Activated CD4-positive, alpha-beta T cell treated with anti-CD3 and anti-CD28 coated beads, Interleukin-10, Interleukin-2, amounts not matched to agents 100 ng/mL and 50 ng/mL, durations not matched to agents 16 hours and 8 hours (primary cell): ENCODE measurements at regions not wholly inside any gene's neighbourhood (a gene's known extent, or its start where the extent isn't known, plus 50 kb on each side); places are given as distances from the start of the nearest gene placed in this dataset.

Experiments used
- DNase-seq: peaks from one replicate; pipeline ENCODE4 v3.0.0-alpha.2; 2020

DNA sequence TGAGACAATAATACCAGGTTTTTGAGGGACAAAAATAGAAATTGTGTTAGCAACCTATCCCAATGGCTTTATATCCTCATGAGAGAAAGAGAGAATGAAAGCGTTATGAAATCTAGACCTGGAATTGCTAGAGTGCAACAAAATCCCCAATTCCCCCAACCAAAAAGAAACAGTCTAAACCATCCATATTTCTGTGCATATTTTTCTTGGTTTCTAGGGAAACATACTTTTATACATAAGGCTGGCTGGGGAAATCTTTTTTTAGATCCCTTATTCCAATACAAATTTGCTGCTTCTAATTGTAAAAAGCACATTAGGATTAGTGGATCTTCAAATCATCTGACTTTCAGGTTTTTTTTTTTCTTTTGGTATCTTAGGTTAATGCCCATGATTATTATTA lies 277.0 kb upstream of the SEMA3A start:
- no peak for DNase-seq

- no peak for DNase-seq
These were observed 274.4 kb upstream of the SEMA3A start for GRCh38 chr7:84469034-84469433.

GRCh38 chr7:84462259-84462658 lies 267.7 kb upstream of the SEMA3A start:
- no peak for DNase-seq

DNA sequence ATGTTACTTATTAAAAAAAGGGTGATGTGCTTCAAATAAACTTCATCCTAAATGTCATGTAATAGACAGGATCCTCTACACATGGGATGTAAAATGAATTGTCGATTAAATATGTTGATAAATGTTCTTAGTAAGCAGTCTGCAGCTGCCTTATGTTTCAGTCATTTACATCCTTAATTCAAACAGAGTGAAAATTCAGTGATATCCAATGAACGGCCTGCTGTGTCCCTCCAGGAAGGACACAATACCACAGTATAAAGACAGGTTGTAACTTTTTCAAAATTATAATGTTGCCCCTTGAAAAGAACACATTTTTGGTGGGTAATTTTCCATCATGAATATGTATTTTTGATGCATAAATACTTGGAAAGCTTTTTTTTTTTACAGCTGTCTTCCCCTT lies 266.5 kb upstream of the SEMA3A start:
- no peak for DNase-seq

DNA sequence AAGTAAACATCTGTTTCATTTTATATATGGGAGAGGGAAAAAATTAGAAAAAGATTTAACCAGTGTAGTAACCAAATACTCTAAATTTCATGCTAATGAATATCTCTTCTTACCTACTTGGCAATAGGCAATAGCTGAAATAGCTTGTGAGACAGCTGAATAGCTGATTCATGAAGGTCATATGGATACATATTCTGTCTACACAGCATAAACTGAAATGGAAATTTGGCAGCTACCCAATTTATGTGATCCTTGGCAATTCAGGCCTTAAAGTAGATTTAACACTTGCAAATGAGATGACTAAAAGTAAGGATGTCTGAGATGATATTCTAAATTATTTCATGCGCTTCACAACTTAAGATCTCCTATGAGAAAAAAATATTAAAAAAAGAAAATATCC lies 261.2 kb upstream of the SEMA3A start:
- no peak for DNase-seq

GRCh38 chr7:84454174-84454959 lies 259.8 kb upstream of the SEMA3A start:
- no peak for DNase-seq

DNA sequence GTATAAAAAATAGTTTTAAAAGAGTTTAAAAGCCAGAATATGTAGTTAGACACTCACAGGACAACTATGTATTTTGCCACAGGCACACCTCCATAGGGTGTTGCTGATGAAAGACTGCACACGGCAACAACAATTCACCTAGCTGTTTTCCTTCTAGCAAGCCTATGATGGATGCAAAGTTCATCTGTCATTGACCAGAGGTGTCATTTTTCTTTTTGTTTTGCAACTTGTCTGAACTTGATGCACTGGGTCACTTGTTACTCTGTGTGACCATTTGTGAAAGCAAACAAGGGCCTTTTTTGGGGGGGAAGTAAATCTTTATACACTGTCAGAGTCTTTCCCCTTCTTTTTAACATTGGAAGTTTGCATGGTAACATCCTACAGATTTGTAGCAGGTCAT lies 258.0 kb upstream of the SEMA3A start:
- no peak for DNase-seq

GRCh38 chr7:84450772-84451171 lies 256.2 kb upstream of the SEMA3A start:
- no peak for DNase-seq

GRCh38 chr7:84447636-84448293 lies 253.2 kb upstream of the SEMA3A start:
- no peak for DNase-seq

GRCh38 chr7:84446991-84447480 lies 252.4 kb upstream of the SEMA3A start:
- DNase-seq = no peak

GRCh38 chr7:84425702-84426259 lies 231.2 kb upstream of the SEMA3A start:
- no peak for DNase-seq

DNA sequence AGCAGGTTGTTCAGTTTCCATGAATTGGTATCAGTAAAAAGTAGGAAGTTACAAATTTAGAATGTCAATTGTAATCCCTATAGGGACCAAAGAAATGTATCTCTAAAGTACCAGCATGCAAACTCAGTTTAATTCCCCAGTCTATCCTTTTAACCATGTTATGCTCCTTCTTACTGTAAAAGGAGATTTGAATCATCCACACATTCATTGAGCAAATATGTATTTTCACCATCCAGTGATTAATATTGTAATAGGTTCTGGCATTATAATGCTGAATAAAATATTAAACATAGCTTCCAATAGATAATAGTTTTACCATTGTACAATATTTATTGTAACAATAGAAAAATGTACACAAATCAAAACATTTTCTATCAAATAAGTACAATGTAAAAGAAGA lies 228.2 kb upstream of the SEMA3A start:
- DNase-seq = no peak

- no peak for DNase-seq
These were observed 217.8 kb upstream of the SEMA3A start for GRCh38 chr7:84412161-84412969.

- no peak for DNase-seq
These were observed 205.1 kb upstream of the SEMA3A start for GRCh38 chr7:84399661-84400060.

DNA sequence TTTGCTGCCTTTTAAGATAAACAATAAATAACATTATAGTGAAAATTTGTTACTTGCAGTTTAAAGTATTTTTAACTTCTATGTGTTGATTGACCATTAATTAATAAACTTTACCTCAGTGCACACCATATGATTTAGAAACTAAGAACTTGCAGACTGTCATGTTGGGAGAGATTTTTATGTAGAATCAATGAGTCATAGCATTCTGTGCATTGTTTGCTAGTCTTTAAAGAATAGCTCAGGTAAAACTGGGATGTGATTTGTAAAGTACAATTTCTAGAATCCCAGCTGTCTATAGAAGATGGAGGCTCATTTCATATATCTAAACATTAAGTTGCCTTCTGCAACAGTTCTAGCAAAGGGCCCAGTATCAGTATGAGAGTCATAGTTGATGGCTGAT lies 199.6 kb upstream of the SEMA3A start:
- no peak for DNase-seq

GRCh38 chr7:84393786-84394185 lies 199.2 kb upstream of the SEMA3A start:
- DNase-seq = no peak

DNA sequence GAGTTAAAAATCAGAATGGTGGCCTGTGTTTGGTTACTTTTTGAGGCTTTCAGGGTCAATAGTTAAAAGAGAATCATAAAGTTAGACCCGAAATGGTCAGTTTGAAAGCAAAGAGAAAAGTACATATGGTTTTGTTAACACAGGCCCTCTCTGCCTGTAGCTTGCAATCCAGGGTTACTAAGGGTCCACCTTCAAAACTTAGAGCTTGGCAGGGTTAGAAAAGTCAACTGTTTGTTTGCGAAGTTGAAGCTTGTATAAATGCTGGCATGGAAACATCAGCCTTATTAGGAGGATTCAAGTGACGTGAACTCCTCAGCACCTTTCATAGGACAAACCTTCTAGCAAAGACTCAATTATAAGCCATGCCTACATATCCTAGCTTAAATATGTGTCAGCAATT lies 196.3 kb upstream of the SEMA3A start:
- DNase-seq = no peak

DNA sequence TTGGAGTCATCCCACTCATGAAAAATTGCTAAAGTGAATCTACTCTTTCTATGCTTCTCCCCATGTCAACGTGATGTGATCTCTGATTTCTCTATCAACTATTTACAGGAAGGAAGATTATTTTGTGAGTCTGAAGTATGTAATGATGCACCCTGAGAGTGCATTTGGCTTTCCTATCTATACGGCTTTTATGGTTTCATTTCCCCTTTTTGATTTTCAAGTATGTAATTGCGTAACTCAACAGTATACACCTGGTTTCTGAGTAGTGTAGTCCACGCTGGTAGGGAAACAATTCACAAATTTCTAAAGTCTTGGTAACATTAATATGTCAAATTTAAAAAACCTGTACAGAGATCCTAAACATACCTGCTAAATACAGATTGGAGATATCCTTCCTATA lies 194.7 kb upstream of the SEMA3A start:
- no peak for DNase-seq

DNA sequence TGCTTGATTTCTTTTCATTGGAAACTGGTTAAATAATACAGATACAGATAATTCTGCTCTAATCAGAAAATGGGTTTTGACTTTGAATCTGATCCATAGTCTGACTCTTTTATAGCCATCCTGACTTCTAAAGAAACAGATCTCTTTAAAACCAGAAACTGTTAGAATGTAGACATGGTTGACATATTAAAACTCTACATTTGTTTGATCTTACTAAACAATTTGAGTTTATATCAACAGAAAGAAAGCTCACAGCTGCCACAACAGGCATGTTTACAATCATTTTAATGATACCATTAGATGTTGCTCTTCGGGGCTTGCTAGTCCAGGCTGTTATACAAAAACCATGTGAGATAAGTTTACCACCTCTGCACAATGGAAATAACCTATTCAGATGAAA lies 193.0 kb upstream of the SEMA3A start:
- DNase-seq = no peak

DNA sequence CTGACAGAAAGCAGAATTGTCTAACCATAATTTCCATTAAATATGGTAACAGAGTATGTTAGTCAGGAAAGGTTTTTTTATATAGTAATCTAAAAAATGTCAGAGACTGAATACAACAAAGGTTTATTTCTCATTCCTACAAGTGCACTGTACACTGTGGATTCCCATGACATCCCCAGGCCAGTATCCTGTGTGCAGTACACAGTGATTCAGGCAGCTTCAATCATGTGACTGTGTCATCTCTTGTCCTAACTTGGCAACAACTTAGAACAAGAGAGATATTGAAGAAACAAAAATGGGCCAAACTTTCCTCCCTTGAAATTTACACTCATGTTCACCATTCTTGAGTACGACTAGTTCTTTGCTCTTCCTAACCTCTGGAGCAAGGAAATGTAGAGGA lies 189.8 kb upstream of the SEMA3A start:
- no peak for DNase-seq

GRCh38 chr7:84379446-84379845 lies 184.9 kb upstream of the SEMA3A start:
- DNase-seq = no peak

DNA sequence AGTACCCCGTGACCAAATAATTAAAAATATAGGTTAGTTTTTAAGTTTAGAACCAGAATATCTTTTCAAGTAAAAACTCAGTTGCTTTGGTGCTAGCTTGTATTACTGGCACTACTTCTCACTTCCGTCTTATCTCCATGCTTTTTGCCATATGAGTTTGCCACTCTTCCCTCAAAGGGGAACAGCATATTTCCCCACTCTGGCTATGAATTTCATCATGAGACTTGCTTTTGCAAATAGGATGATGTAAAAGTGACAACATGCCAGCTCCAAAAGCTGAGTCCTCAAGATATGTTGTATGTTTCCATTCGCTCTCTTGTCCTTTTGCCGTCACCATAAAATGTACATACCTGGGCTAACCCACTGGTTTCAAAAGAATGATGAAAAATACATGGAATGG lies 178.1 kb upstream of the SEMA3A start:
- no peak for DNase-seq

DNA sequence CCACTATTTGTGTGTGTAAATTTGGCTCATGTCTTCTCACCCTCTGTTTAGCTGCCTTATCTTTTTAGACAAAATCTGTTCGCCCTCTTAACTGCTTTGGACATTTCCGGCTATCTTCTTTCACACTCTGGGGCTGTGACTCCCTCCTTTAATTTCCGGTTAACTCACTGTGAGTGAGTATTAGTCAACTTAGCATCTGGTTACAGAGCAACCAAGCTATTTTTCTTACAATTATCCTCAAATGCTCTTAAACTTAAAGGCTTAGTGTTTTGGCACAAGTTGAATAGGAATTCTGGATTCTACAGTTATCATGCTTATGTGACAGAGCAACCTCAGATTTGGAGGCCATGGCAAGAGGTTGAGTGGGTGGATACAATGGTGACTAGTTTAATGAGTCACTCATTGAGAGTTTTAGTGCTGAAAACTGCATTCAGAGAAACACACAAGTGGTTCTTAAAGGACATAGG lies 177.6 kb upstream of the SEMA3A start:
- DNase-seq = no peak
